ENCODE measurements at regions not wholly inside any gene's neighbourhood (a gene's known extent, or its start where the extent isn't known, plus 50 kb on each side); places are given as distances from the start of the nearest gene placed in this dataset.

DNA sequence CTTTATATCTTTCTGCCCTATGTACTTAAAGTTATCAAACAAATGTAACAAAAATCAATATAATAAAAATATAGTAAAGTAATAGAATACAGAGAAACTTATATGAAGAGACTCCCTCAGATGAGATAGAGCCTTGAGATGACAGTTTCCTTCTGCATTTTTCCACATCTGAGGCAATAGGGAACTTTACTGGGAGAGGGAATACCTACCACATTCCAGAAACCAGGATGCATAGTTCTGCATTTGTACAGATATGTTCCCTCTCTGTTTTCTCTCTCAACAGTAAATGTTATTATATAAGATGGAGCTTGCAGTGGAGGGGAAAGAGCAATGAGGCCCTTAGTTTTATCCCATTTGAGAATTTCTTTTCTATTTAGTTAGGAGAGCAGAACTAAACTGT is 109.6 kb upstream of the KCNN2 start:
- DNase-seq (ENCODE audit: low spot score) = no peak

DNA sequence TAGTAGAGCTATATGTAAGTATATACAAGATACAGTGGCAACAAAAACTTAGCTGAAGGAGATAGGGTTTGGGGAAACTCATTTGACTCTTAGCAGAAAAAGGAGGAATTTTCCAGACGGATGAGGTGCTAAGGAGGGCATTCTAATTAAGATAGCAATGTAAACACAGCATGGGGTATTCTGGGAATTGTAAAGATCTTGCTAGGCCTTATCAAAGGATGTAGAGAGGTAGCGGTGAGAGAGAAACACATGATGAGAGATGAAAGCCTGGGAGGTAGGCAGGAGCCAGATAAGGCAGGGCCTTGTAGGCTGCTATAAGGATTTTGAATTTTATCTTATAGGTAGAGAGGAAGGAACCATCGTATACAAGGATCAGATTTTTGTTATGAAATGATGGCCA is 106.6 kb upstream of the KCNN2 start:
- no peak for DNase-seq (ENCODE audit: low spot score)

DNA sequence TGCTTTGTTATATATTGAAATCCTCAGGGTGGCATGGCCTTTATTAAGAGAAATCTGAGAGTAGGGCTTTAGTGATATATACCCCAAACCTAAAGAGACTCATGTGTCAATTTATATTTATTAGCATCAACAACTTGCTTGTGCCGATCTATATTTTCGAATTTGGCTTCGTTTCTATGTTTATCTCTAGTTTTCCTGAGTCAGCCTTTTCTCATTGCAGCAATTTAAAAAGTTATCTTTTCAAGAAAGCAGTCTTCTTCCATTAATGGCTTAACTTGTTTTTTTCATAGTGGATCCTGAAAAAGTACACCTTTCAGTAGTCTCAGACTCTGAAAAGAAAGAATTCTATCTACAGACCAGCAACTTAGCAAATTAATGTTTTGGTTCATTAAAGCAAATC is 99.9 kb upstream of the KCNN2 start:
- DNase-seq (ENCODE audit: low spot score) = no peak

DNA sequence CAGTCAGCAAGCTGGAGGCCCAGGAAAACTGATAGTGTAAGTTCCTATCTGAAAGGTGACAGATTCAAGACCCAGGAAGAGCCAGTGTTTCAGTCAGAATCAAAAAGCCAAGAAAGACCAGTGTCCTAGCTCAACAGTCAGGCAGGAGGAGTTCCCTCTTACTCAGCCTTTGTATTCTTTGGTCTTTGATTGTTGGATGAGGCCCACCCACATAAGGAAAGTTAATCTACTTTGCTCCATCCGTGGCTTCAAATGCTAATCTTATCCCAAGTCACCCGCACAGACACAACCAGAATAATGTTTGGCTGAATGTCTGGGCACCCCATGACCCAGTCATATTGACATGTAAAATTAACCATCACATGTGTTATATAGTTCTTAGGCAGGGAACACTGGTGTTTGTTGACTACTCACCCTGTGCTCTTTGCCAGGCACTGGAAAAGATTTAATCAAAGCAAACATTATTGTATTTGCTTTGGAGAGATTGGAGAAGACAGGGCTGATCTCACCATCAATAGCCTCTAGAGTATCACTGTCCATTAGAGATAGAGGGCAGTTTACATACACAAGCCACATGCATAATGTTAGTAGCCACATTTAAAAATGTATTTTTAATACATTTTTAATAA is 96.3 kb upstream of the KCNN2 start:
- DNase-seq (ENCODE audit: low spot score) = no peak

DNA sequence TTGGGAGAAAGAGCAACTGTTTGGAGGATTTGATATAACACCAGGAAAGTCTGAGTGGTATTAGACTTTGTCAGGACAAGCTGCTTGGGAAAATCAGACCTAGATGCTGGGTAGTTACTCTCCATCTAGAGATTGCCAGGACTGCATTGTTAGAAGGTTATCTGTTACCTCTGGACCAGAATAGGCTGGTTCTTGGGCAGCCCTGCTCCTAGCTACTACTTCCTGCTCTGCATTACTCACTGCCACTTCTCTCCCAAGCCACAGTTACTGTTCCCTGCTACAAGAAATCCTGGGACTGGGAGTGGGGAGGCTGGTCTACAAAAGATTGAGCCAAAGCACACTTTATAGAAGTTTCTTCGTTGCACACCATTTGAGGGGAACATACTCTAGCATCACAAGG is 95.5 kb upstream of the KCNN2 start:
- DNase-seq (ENCODE audit: low spot score) = no peak

DNA sequence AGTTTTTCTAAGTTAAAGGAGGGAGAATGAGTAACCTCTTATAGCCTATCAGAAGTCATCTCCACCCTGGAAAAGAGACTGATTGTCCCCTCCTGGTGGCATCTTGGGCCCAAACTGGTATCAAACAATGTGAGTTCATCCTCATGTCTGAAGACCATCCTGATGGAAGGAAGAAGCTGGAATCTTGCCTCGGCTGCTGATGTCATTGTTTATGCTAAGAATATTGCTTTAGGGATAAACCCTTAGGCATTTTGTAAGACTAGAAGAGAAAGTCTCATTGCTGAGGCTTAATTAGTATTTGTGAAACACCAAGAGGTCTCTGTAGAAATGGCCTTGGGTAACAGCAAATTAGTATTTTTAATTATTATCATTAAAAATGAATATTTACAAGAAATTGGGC is 65.7 kb upstream of the KCNN2 start:
- no peak for DNase-seq (ENCODE audit: low spot score)

GRCh38 chr5:114297915-114298314 is 64.0 kb upstream of the KCNN2 start:
- no peak for DNase-seq (ENCODE audit: low spot score)

- peak; percentile 2 for DNase-seq (ENCODE audit: low spot score)
Measured at GRCh38 chr5:114305402-114306207, 56.3 kb upstream of the KCNN2 start.

GRCh38 chr5:114308017-114308416 is 53.9 kb upstream of the KCNN2 start:
- DNase-seq (ENCODE audit: low spot score) = no peak

DNA sequence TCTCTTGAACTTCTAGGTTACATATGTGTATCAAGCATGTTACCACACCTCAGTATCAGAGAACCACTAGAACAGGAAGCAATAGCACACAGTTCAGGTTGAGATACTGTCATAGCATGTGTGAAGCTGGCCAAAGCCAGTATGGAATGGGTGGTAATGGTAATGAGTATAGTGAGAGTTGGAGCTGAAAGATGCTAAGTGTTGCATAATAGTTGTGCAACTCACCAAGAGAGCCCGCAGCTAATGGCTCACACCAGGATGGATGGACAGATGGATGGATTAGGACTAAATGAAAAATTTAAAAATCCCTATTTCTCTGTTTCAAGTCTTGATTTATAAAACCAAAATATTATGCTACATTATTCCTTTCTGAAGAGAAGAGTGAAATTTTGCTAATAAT is 53.4 kb upstream of the KCNN2 start:
- no peak for DNase-seq (ENCODE audit: low spot score)

GRCh38 chr5:114310666-114311065 is 51.2 kb upstream of the KCNN2 start:
- DNase-seq (ENCODE audit: low spot score) = no peak

DNA sequence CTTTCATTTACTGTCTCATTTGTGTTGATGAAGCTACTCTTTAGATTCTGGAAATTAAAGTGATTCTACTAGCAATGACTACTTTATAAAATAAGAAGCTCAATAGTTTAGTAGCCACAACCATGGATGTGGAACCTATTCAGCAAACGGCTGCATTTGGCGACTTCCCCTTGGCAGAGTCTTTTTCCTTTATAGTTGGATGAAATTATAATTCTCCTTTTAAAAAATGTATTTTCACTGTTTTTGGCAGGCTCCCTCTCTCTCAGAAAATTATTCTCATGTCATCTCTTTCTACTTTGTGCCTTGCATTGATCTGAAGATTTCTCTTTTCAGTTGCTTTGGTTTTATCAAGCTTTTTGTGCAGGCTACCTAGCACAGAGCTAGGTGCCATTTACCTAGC is 50.6 kb upstream of the KCNN2 start:
- DNase-seq (ENCODE audit: low spot score) = no peak

DNA sequence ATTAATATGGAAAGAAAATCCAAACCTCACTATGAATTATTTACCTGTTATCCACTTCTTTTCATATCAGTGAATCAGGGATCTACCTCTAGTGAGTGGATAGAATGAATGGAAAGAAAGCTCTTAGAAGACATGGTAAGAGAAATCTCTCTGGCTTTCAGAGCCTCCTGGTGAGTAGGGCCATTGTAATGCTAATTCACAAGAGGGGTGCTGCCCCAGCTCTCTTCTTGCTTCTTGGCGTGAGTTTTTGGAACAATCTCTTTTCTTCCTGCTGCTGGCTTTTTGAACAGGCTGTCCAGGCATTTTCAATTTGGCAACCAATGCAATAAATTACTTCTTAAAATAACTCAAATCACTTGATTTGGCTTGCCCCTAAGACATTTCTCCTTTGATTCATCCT is 49.9 kb upstream of the KCNN2 start:
- no peak for DNase-seq (ENCODE audit: low spot score)

Data from germinal center (tissue), 1 donor.